ENCODE measurements at regions not wholly inside any gene's neighbourhood (a gene's known extent, or its start where the extent isn't known, plus 50 kb on each side); places are given as distances from the start of the nearest gene placed in this dataset.

GRCh38 chr4:8742546-8742945 is 129.1 kb downstream of the HMX1 start:
- H3K27ac ChIP-seq (ENCODE audit: low read length): no peak overlapping the region
- Mint-ChIP-seq H3K27me3 (peaks cover 0 to 3% of the 10 kb centered on the region in 2 donors), H3K27ac (no peak overlapping the region), H3K9me3 (peaks cover 0 to 9% (median 0%) of the 10 kb centered on the region in 3 donors), H3K4me3 (no peak overlapping the region), H3K4me1 (no peaks in the 10 kb centered on the region), H3K36me3 (no peaks in the 10 kb centered on the region)
- peaks cover 0 to 3% of the 10 kb centered on the region in 2 experiments for H3K27me3 ChIP-seq (replicated peaks in 1 of 2; ENCODE audit: control insufficient read depth in 2 of 2, extremely low read depth in 1 of 2, insufficient read depth in 2 of 2, low read length in 1 of 2)
- ATAC-seq (replicated peaks in 1 of 4): no peak
- no peak overlapping the region for H3K4me3 ChIP-seq (ENCODE audit: control insufficient read depth in 1 of 2, extremely low read depth in 1 of 2, low read length in 1 of 2)
- WGBS (ENCODE audit: insufficient coverage): 27% methylated on average over 1 of the region's 2 CpGs
- no peaks in the 10 kb centered on the region for H3K9me3 ChIP-seq
- no peak for DNase-seq
- ChIA-PET CTCF (no interaction called here), POLR2A (no interaction called here)
- no peaks in the 10 kb centered on the region for H3K4me1 ChIP-seq (ENCODE audit: control insufficient read depth in 1 of 2, extremely low read depth in 1 of 2, insufficient read depth in 2 of 2, low read length in 2 of 2)
- no peaks in the 10 kb centered on the region for H3K36me3 ChIP-seq (ENCODE audit: control insufficient read depth in 2 of 2, extremely low read depth in 1 of 2, insufficient read depth in 1 of 2, low read length in 1 of 2)

- no peaks in the 10 kb centered on the region for H3K36me3 ChIP-seq (ENCODE audit: control insufficient read depth in 2 of 2, extremely low read depth in 1 of 2, insufficient read depth in 1 of 2, low read length in 1 of 2)
- DNase-seq: no peak
- WGBS (ENCODE audit: insufficient coverage): 75% methylated on average over 12 of the region's 12 CpGs
- CTCF ChIA-PET: no interaction called here
- H3K27me3 ChIP-seq (replicated peaks in 1 of 2; ENCODE audit: control insufficient read depth in 2 of 2, extremely low read depth in 1 of 2, insufficient read depth in 2 of 2, low read length in 1 of 2): peaks cover 0 to 3% of the 10 kb centered on the region in 2 experiments
- ATAC-seq (replicated peaks in 1 of 4): no peak
- H3K4me1 Mint-ChIP-seq: no peaks in the 10 kb centered on the region
- no peak overlapping the region for H3K27ac Mint-ChIP-seq
- no peak overlapping the region for H3K4me3 Mint-ChIP-seq
- no peaks in the 10 kb centered on the region for H3K4me1 ChIP-seq (ENCODE audit: control insufficient read depth in 1 of 2, extremely low read depth in 1 of 2, insufficient read depth in 2 of 2, low read length in 2 of 2)
- H3K27ac ChIP-seq (ENCODE audit: low read length): no peak overlapping the region
- no peaks in the 10 kb centered on the region for H3K9me3 ChIP-seq
- POLR2A ChIA-PET: no interaction called here
- H3K4me3 ChIP-seq (ENCODE audit: control insufficient read depth in 1 of 2, extremely low read depth in 1 of 2, low read length in 1 of 2): no peak overlapping the region
- H3K9me3 Mint-ChIP-seq: peaks cover 0 to 6% (median 0%) of the 10 kb centered on the region in 3 donors
- no peaks in the 10 kb centered on the region for H3K36me3 Mint-ChIP-seq
- peaks cover 0 to 3% of the 10 kb centered on the region in 2 donors for H3K27me3 Mint-ChIP-seq
Measured at GRCh38 chr4:8741513-8742226, 130.0 kb downstream of the HMX1 start.

GRCh38 chr4:8740666-8741395 is 130.8 kb downstream of the HMX1 start:
- no peaks in the 10 kb centered on the region for H3K9me3 Mint-ChIP-seq
- DNase-seq (no peak), ATAC-seq (replicated peaks in 1 of 4) (no peak)
- peaks cover 0 to 3% of the 10 kb centered on the region in 2 donors for H3K27me3 Mint-ChIP-seq
- no peak overlapping the region for H3K27ac Mint-ChIP-seq
- Histone ChIP-seq H3K36me3 (ENCODE audit: control insufficient read depth in 2 of 2, extremely low read depth in 1 of 2, insufficient read depth in 1 of 2, low read length in 1 of 2) (no peaks in the 10 kb centered on the region), H3K4me3 (ENCODE audit: control insufficient read depth in 1 of 2, extremely low read depth in 1 of 2, low read length in 1 of 2) (no peak overlapping the region), H3K27ac (ENCODE audit: low read length) (no peak overlapping the region), H3K9me3 (no peaks in the 10 kb centered on the region), H3K4me1 (ENCODE audit: control insufficient read depth in 1 of 2, extremely low read depth in 1 of 2, insufficient read depth in 2 of 2, low read length in 2 of 2) (no peaks in the 10 kb centered on the region), H3K27me3 (replicated peaks in 1 of 2; ENCODE audit: control insufficient read depth in 2 of 2, extremely low read depth in 1 of 2, insufficient read depth in 2 of 2, low read length in 1 of 2) (peaks cover 0 to 3% of the 10 kb centered on the region in 2 experiments)
- ChIA-PET CTCF (no interaction called here), POLR2A (no interaction called here)
- no peak overlapping the region for H3K4me3 Mint-ChIP-seq
- 77% methylated on average over 19 of the region's 22 CpGs for WGBS (ENCODE audit: insufficient coverage)
- H3K36me3 Mint-ChIP-seq: no peaks in the 10 kb centered on the region
- no peaks in the 10 kb centered on the region for H3K4me1 Mint-ChIP-seq

GRCh38 chr4:8739820-8740665 is 131.6 kb downstream of the HMX1 start:
- no peaks in the 10 kb centered on the region for H3K36me3 ChIP-seq (ENCODE audit: control insufficient read depth in 2 of 2, extremely low read depth in 1 of 2, insufficient read depth in 1 of 2, low read length in 1 of 2)
- no peak overlapping the region for H3K27ac ChIP-seq (ENCODE audit: low read length)
- Mint-ChIP-seq H3K27ac (no peak overlapping the region), H3K4me1 (no peaks in the 10 kb centered on the region), H3K27me3 (peaks cover 0 to 3% of the 10 kb centered on the region in 2 donors), H3K36me3 (no peaks in the 10 kb centered on the region), H3K9me3 (no peaks in the 10 kb centered on the region), H3K4me3 (no peak overlapping the region)
- H3K27me3 ChIP-seq (replicated peaks in 1 of 2; ENCODE audit: control insufficient read depth in 2 of 2, extremely low read depth in 1 of 2, insufficient read depth in 2 of 2, low read length in 1 of 2): no peaks in the 10 kb centered on the region
- ATAC-seq (replicated peaks in 1 of 4) (no peak), DNase-seq (no peak)
- H3K9me3 ChIP-seq: no peaks in the 10 kb centered on the region
- H3K4me3 ChIP-seq (ENCODE audit: control insufficient read depth in 1 of 2, extremely low read depth in 1 of 2, low read length in 1 of 2): no peak overlapping the region
- WGBS (ENCODE audit: insufficient coverage): 78% methylated on average over 22 of the region's 23 CpGs
- ChIA-PET POLR2A (no interaction called here), CTCF (no interaction called here)
- no peaks in the 10 kb centered on the region for H3K4me1 ChIP-seq (ENCODE audit: control insufficient read depth in 1 of 2, extremely low read depth in 1 of 2, insufficient read depth in 2 of 2, low read length in 2 of 2)

GRCh38 chr4:8739317-8739716 is 132.3 kb downstream of the HMX1 start:
- DNase-seq (no peak), ATAC-seq (replicated peaks in 1 of 4) (no peak)
- H3K36me3 ChIP-seq (ENCODE audit: control insufficient read depth in 2 of 2, extremely low read depth in 1 of 2, insufficient read depth in 1 of 2, low read length in 1 of 2): no peaks in the 10 kb centered on the region
- 89% methylated on average over 5 of the region's 11 CpGs for WGBS (ENCODE audit: insufficient coverage)
- Mint-ChIP-seq H3K9me3 (peaks cover 0 to 3% (median 0%) of the 10 kb centered on the region in 3 donors), H3K4me1 (no peaks in the 10 kb centered on the region), H3K27ac (no peak overlapping the region), H3K36me3 (no peaks in the 10 kb centered on the region), H3K4me3 (no peak overlapping the region), H3K27me3 (peaks cover 0 to 3% of the 10 kb centered on the region in 2 donors)
- H3K9me3 ChIP-seq: no peaks in the 10 kb centered on the region
- H3K4me1 ChIP-seq (ENCODE audit: control insufficient read depth in 1 of 2, extremely low read depth in 1 of 2, insufficient read depth in 2 of 2, low read length in 2 of 2): no peaks in the 10 kb centered on the region
- H3K4me3 ChIP-seq (ENCODE audit: control insufficient read depth in 1 of 2, extremely low read depth in 1 of 2, low read length in 1 of 2): no peak overlapping the region
- POLR2A ChIA-PET: no interaction called here
- no peak overlapping the region for H3K27ac ChIP-seq (ENCODE audit: low read length)
- CTCF ChIA-PET: no interaction called here
- no peaks in the 10 kb centered on the region for H3K27me3 ChIP-seq (replicated peaks in 1 of 2; ENCODE audit: control insufficient read depth in 2 of 2, extremely low read depth in 1 of 2, insufficient read depth in 2 of 2, low read length in 1 of 2)

GRCh38 chr4:8738471-8738931 is 133.1 kb downstream of the HMX1 start:
- Mint-ChIP-seq H3K36me3 (no peaks in the 10 kb centered on the region), H3K27ac (no peak overlapping the region), H3K9me3 (peaks cover 0 to 10% (median 0%) of the 10 kb centered on the region in 3 donors), H3K4me3 (no peak overlapping the region), H3K4me1 (no peaks in the 10 kb centered on the region), H3K27me3 (peaks cover 0 to 3% of the 10 kb centered on the region in 2 donors)
- no peaks in the 10 kb centered on the region for H3K27me3 ChIP-seq (replicated peaks in 1 of 2; ENCODE audit: control insufficient read depth in 2 of 2, extremely low read depth in 1 of 2, insufficient read depth in 2 of 2, low read length in 1 of 2)
- ATAC-seq (replicated peaks in 1 of 4) (no peak), DNase-seq (no peak)
- H3K4me3 ChIP-seq (ENCODE audit: control insufficient read depth in 1 of 2, extremely low read depth in 1 of 2, low read length in 1 of 2): no peak overlapping the region
- WGBS (ENCODE audit: insufficient coverage): 82% methylated on average over 15 of the region's 15 CpGs
- no peaks in the 10 kb centered on the region for H3K9me3 ChIP-seq
- CTCF ChIA-PET: no interaction called here
- no peak overlapping the region for H3K27ac ChIP-seq (ENCODE audit: low read length)
- H3K4me1 ChIP-seq (ENCODE audit: control insufficient read depth in 1 of 2, extremely low read depth in 1 of 2, insufficient read depth in 2 of 2, low read length in 2 of 2): no peaks in the 10 kb centered on the region
- POLR2A ChIA-PET: no interaction called here
- no peaks in the 10 kb centered on the region for H3K36me3 ChIP-seq (ENCODE audit: control insufficient read depth in 2 of 2, extremely low read depth in 1 of 2, insufficient read depth in 1 of 2, low read length in 1 of 2)
